Hematopoietic multipotent progenitor cell (in vitro differentiated cells): ENCODE measurements at regions not wholly inside any gene's neighbourhood (a gene's known extent, or its start where the extent isn't known, plus 50 kb on each side); places are given as distances from the start of the nearest gene placed in this dataset.
"Not testable (repeated sequence)": the region's sequence is repeated elsewhere in the genome, so short reads cannot be mapped to it uniquely, and the experiment has no call there.

ENCODE experiments used
- DNase-seq, 3 donors: peaks; one replicate each; pipeline ENCODE4 v3.0.0-alpha.2; 2011 to 2015; ENCODE audit warnings: low read depth in 2 of 3, low spot score in 2 of 3

- DNase-seq = no peak
Measured at GRCh38 chr14:106681161-106681560, 1154.8 kb downstream of the TMEM121 start.

DNA sequence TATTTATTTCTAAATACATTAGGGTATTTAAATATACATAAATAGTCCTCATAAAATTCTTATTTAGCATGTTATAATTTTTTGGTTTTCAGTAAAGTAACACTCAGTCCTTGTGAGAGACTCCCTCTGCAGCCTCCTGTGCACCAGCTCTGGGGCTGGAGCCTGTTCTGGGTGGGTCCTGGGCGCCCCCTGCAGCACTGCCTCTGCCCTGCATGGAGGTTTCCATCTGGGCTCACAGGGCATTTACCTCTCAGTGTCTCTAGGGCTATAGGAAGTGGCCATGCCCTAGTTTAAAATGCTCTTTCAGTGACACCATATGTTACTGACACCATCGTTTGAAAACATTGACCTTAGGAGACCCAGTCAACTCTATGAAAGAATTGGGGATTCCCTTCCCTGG, 1155.2 kb downstream of the TMEM121 start:
- no peak for DNase-seq

- no peak for DNase-seq
Measured at GRCh38 chr14:106683631-106684030, 1157.2 kb downstream of the TMEM121 start.

GRCh38 chr14:106686533-106686932, 1160.2 kb downstream of the TMEM121 start:
- no peak for DNase-seq

GRCh38 chr14:106690333-106690891, 1164.0 kb downstream of the TMEM121 start:
- no peak for DNase-seq

DNA sequence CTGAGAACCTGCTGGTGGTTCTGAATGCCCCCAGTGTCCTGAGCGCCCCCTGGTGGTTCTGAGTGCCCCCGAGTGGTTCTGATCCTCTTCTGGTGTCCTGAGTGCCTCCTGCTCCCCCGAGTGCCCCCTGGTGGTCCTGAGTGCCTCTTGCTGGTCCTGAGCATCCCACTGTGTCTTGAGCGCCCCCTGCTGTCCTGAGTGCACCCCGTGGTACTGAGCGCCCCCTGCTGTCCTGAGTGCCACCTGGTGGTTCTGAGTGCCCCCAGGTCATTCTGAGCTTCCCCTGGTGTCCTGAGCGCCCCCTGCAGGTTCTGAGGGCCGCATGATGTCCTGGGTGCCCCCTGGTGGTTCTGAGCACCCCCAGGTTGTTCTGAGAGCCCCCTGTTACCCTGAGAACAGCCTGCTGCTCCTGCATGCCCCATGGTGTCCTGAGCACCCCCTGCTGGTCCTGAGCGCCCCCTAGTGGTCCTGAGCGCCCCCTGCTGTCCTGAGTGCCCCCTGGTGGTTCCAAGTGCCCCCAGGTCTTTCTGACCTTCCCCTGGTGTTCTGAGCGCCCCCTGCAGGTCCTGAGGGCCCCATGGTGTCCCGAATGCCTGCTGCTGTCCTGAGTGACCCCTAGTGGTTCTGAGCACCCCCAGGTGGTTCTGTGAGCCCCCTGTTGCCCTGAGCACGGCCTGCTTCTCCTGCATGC, 1165.4 kb downstream of the TMEM121 start:
- DNase-seq = peak; percentile 38 to 72 (median 70)

GRCh38 chr14:106694638-106695393, 1168.4 kb downstream of the TMEM121 start:
- DNase-seq = peak; percentile 54 to 90 (median 88)

- DNase-seq = peak in 2 of 3 donors; percentile 51 to 64
Measured at GRCh38 chr14:106698620-106699267, 1172.4 kb downstream of the TMEM121 start.

DNA sequence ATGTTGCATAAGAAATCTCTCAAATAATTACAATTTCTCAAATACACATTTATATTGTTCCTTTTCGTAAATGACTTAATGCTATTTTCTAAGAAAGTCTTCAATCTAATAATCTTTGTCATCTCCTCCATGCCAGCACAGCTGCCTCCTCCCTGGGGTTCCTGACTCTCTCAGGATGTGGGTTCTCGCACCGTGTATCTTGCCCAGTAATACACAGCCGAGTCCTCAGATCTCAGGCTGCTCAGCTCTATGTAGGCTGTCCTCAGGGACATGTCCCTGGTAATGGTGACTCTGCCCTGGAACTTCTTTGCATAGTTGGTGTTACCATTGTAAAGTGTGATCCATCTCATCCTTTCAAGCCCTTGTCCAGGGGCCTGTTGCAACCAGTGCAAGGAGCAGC, 1177.3 kb downstream of the TMEM121 start:
- DNase-seq = not testable (repeated sequence)

DNA sequence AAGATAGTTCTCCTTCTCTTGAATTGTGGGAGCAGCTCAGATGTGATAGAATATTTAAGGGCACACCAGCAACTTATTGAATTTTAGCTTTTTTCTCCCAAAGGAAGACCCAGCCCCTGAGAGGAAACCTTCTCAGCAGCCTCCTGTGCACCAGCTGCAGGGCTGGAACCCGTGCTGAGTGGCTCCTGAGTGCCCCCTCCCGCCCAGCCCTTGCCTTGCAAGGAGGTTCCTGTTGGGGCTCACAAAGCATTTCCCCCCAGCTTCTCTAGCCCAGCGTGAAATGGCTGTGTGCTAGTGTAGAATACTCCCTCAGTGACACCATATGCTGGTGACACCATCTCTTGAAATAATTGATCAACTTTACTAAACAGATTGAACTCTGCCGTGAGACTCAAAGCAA, 1180.1 kb downstream of the TMEM121 start:
- not testable (repeated sequence) for DNase-seq

DNA sequence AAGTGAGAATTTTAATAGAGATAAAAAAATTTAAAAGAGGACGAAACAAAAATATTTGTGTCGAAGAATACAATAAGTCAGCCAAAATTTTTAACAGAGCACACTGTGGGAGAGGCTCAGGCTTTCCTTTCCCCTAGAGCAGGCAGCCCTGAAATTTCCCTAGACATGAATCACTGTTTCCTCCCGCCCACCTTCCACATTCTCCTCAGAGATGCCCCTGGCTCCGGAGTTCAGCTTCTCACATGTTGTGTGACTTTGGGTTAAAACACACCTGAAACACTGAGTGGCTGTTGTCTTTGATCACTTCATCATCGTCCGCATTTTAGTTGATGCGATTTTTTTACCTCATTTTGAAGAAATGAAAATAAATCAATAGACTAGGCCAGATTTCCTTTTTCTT, 1183.8 kb downstream of the TMEM121 start:
- not testable (repeated sequence) for DNase-seq

- DNase-seq = peak in 1 of 3 donors; percentile 13
Measured at GRCh38 chr14:106712513-106712912, 1186.1 kb downstream of the TMEM121 start.

DNA sequence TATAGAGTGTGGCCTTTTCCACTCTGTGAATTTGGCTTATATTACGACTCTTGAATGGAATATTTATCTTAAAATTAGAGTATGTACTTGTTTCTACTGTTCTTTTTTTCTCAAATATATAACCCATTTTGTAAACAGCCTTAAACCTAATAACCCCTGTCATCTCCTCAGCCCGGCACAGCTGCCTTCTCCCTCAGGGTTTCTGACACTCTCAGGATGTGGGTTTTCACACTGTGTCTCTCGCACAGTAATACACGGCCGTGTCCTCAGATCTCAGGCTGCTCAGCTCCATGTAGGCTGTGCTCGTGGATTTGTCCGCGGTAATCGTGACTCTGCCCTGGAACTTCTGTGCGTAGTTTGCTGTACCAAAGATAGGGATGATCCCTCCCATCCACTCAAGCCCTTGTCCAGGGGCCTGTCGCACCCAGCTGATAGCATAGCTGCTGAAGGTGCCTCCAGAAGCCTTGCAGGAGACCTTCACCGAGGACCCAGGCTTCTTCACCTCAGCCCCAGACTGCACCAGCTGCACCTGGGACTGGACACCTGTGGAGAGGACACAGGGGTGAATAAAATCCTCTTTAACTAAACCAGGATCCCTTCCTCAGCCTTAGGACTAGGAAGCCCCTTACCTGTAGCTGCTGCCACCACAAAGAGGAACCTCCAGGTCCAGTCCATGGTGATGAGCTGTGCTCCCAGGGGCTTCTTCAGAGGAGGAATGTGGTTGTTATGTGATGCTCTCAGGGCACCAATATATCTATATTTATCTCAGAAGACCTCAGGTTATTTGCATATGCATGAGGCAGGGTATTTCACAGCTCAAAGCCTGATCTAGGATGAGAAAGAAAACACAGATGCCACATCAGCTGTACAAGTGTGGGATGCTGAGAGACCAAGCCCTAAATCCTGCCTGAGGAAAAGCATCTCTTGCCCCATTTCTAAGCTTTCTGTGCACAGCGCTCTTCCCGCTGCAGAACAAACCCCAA, 1188.4 kb downstream of the TMEM121 start:
- not testable (repeated sequence) for DNase-seq

- DNase-seq = not testable (repeated sequence)
Measured at GRCh38 chr14:106717544-106717943, 1191.2 kb downstream of the TMEM121 start.

DNA sequence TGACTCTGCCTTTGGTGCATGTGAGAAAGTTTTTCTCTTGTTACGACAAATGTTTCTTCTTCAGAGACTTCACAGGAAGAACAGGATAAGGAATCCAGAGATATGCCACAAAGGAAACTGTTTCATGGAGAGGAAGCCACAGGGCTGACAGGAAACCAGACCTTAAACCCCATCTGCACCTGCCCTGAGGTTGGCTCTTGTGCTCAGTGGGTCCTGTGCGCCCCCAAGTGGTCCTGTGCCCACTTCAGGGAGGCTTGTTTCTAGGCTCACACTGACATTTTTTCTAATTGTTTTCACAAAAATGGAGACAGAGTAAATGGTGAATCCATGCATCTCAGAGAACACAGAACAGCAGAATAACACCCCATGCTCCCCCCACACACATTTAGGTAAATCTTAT, 1193.5 kb downstream of the TMEM121 start:
- DNase-seq = peak in 1 of 3 donors; percentile 48

DNA sequence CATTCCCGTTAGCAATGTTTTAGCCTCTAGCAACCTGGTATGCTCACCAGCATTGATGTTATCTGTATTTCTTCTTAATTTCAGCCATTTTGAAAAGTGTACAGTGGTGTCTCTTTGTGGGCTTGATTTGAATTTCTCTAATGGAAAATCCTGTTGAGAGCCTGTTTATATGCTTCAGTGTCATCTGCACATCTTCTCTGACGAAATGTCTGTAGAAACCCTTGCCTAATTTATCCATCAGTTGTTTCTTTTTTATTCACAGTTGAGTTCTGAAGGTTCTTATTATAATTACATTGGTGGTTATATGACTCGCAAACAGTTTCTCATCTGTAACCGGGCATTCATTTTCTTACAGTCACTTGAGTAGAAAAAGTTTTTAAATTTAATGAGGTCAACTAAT, 1195.5 kb downstream of the TMEM121 start:
- not testable (repeated sequence) for DNase-seq

DNA sequence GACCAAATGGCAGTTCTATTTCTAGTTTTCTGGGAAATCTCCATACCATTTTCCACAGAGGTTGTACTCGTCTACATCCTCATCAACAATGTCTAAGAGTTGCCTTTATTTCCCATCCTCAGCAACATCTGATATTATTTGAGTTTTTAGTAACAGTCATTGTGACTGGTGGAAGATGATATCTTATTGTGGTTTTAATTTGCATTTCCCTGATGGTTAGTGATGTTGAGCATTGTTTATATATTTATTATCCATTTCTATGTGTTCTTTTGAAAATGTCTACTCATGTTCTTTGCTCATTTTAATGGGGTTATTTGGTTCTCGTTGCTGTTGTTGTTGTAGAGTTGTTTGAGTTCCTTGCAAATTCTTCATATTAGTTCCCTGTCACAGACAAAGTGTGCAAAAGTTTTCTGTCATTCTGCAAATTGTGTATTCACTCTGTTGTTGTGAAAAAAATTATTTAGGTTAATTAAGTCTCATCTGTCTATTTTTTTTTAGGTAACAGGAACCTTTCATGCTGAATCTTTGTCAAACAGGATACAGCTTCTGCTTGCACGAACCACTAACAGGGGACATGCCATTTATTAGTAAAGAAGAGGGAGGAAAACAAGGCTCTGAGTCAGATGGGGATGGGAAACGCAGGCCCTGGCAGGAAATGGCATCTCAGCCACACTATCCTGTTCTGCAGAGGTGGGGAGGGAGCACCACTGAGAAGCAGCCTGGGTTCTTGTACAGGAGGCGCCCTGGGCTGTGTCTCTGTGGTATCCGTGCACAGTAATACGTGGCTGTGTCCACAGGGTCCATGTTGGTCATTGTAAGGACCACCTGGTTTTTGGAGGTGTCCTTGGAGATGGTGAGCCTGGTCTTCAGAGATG, 1196.7 kb downstream of the TMEM121 start:
- peak in 1 of 3 donors; percentile 35 for DNase-seq

- not testable (repeated sequence) for DNase-seq
Measured at GRCh38 chr14:106727962-106728361, 1201.6 kb downstream of the TMEM121 start.

DNA sequence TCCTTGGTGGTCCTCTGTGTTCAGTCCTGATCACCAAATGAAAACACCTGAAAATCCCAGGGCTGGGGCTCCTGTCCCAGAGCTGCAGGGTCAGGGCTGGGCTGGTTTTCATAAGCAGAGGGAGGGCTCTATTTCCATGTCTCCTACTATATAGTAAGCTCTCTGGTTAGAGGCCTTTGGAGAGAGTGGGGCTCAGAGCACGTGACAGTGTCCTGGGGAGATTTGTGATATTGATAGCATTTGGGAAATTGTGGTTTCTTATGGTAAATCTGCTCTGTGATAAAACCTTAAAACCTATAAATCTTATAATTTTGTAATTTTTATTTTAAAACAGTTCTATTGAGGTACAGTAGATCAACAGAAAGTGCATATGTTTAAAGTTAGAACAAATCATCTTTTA, 1202.2 kb downstream of the TMEM121 start:
- DNase-seq = no peak
